Right lobe of liver (tissue), 4 donors: ENCODE measurements at regions not wholly inside any gene's neighbourhood (a gene's known extent, or its start where the extent isn't known, plus 50 kb on each side); places are given as distances from the start of the nearest gene placed in this dataset.

Experiments
- POLR2A ChIP-seq: fragments of 450-650 bp; IDR thresholded peaks from one replicate; pipeline ENCODE4 v1.6.1; 2017; ENCODE audit warnings: antibody characterized with exemption, mild to moderate bottlenecking
- TF ChIP-seq, protein P1 (sequence below), 4 donors: fragments of 200-600 bp in 3 of 4; fragments of 450-650 bp in 1 of 4; IDR thresholded peaks; one replicate each; pipeline versions ENCODE4 v1.5.1 to v1.8.0; 2016 to 2022; ENCODE audit warnings: antibody characterized with exemption in 4 of 4, mild to moderate bottlenecking in 2 of 4
- donor health status: DM: no; HTN: no; CAD: no.
- donor health status: DM: no; HTN: no; CAD: no.
- donor health status: DM: no; HTN: yes; CAD: no.

DNA sequence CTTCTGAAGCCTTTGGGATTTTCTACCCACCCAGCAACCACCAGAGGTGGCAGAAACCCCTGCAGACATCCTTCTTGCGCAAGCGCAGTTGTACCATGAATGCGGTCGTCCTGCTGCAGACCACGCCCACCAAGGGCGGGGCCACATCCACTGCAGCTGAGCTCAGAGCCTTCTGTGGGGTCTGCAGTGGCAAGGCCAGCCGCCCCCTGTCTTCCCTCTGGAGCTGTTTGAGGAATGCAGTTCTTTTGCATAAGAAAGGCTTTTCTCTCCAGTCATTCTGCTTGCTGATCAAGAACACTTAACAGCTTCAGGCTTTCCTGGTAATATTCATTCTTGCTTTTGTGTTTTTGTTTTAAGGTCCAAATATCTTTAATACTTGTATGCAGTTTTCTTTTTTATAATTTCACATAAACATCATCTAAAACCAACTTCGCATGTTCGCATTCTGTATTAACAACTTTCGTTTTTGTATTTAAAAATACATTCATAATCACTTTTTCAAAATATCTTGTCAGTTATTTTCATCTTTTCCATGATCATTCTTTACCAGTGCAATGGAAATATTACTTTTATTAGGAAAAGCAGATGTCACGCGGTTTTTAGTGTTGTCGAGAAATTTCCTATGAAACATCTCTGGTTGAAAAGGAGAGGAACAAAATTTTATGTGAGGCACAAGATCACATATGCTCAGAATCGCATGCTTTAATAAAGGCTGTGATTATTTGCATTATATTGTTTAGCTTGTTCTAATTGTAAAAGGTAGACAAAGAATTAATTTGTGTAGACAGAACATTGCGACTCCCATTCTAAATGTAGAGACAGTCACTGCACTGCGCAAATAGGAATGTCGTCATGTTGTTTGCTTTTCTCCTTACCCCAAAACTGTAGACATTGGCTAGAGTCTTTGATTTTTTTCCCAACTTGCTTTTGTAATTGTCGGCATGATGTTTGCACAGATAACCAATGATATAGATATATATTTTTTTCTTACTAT is 98.1 kb upstream of the SNRPN start:
- TF ChIP-seq POLR2A, result no peak
- TF ChIP-seq, protein P1, sequence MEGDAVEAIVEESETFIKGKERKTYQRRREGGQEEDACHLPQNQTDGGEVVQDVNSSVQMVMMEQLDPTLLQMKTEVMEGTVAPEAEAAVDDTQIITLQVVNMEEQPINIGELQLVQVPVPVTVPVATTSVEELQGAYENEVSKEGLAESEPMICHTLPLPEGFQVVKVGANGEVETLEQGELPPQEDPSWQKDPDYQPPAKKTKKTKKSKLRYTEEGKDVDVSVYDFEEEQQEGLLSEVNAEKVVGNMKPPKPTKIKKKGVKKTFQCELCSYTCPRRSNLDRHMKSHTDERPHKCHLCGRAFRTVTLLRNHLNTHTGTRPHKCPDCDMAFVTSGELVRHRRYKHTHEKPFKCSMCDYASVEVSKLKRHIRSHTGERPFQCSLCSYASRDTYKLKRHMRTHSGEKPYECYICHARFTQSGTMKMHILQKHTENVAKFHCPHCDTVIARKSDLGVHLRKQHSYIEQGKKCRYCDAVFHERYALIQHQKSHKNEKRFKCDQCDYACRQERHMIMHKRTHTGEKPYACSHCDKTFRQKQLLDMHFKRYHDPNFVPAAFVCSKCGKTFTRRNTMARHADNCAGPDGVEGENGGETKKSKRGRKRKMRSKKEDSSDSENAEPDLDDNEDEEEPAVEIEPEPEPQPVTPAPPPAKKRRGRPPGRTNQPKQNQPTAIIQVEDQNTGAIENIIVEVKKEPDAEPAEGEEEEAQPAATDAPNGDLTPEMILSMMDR (IDR thresholded peaks at IDR 0.05), result no peak
